CD4-positive, alpha-beta T cell treated with Interleukin-2 at 100 ng/mL for 4 hours (primary cell): ENCODE measurements at regions not wholly inside any gene's neighbourhood (a gene's known extent, or its start where the extent isn't known, plus 50 kb on each side); places are given as distances from the start of the nearest gene placed in this dataset.
"Not testable (repeated sequence)": the region's sequence is repeated elsewhere in the genome, so short reads cannot be mapped to it uniquely, and the experiment has no call there.

ENCODE experiments used
- DNase-seq: peaks from one replicate; pipeline ENCODE4 v3.0.0-alpha.2; 2020; ENCODE audit warnings: low spot score

- no peak for DNase-seq
Measured at GRCh38 chr13:23086968-23087623, 93.7 kb upstream of the SGCG start.

- no peak for DNase-seq
Measured at GRCh38 chr13:23087880-23088279, 92.9 kb upstream of the SGCG start.

GRCh38 chr13:23098161-23098907 is 82.4 kb upstream of the SGCG start:
- no peak for DNase-seq

DNA sequence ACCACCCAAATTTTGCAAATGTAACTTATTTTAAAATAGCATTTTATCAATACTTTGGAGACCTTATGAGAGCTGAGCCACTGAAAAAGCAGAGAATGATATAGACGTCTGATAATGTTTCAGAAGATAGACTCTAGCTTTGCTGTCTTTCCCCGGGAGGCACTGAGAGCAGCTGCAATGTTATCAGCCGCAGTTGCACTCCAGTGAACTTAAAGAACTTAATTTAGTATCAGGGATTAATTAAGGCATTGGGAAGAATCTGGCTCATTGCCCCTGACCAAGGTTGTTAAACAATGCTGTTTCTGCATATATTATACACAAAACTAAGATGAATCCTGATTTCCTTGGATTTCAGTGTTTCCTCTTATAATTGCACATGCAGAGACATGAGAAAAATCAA is 75.7 kb upstream of the SGCG start:
- no peak for DNase-seq

DNA sequence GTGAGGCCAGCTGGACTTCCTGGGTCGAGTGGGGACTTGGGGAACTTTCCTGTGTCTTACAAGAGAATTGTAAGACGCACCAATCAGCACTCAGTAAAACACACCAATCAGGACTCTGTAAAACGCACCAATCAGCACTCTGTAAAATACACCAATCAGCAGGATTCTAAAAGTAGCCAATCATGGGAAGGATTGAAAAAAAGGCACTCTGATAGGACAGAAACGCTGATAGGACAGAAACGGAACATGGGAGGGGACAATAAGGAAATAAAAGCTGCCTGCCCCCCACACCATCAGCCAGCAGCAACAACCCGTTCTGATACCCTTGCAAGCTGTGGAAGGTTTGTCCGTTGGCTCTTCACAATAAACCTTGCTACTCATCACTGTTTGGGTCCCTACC is 73.1 kb upstream of the SGCG start:
- DNase-seq: no peak

GRCh38 chr13:23119131-23119530 is 61.6 kb upstream of the SGCG start:
- DNase-seq: no peak

GRCh38 chr13:23127540-23127939 is 53.2 kb upstream of the SGCG start:
- not testable (repeated sequence) for DNase-seq

GRCh38 chr13:23129331-23129730 is 51.4 kb upstream of the SGCG start:
- DNase-seq: no peak
